HEK293T (cell line): ENCODE measurements at regions not wholly inside any gene's neighbourhood (a gene's known extent, or its start where the extent isn't known, plus 50 kb on each side); places are given as distances from the start of the nearest gene placed in this dataset.

ENCODE experiments used
- BHLHE40 ChIP-seq: fragments of 450-650 bp; IDR thresholded peaks from 2 replicates; pipeline ENCODE4 v1.6.1; 2016; ENCODE audit warnings: mild to moderate bottlenecking, moderate library complexity, borderline replicate concordance
- NFRKB ChIP-seq: fragments of 450-650 bp; IDR thresholded peaks from 2 replicates; pipeline ENCODE4 v1.6.1; 2016; ENCODE audit warnings: mild to moderate bottlenecking, moderate library complexity
- ZNF384 ChIP-seq: fragments of 450-650 bp; IDR thresholded peaks from 2 replicates; pipeline ENCODE4 v1.6.1; 2016

GRCh38 chr2:105521176-105521575, 122.3 kb upstream of the FHL2 start:
- TF ChIP-seq NFRKB (no peak), ZNF384 (peak; percentile 91), BHLHE40 (no peak)
